Mesothelial cell of epicardium (in vitro differentiated cells): ENCODE measurements at regions not wholly inside any gene's neighbourhood (a gene's known extent, or its start where the extent isn't known, plus 50 kb on each side); places are given as distances from the start of the nearest gene placed in this dataset.

Experiments
- DNase-seq, 2 experiments: peaks; one replicate each; pipeline ENCODE4 v3.0.0; 2021; ENCODE audit warnings: low spot score in 2 of 2; ENCODE audit not compliant: unreplicated experiment in 2 of 2
- H3K27ac Mint-ChIP-seq: 2 replicates; pipeline ENCODE4 v1.8.0; 2021; ENCODE audit warnings: mixed read lengths
- H3K27me3 Mint-ChIP-seq: 2 replicates; pipeline ENCODE4 v1.8.0; 2021; ENCODE audit warnings: low read depth, mixed read lengths
- H3K36me3 Mint-ChIP-seq: 2 replicates; pipeline ENCODE4 v1.8.0; 2021; ENCODE audit warnings: mixed read lengths
- H3K4me1 Mint-ChIP-seq: 2 replicates; pipeline ENCODE4 v1.8.0; 2021; ENCODE audit warnings: mixed read lengths
- H3K4me3 Mint-ChIP-seq: 2 replicates; pipeline ENCODE4 v1.8.0; 2021; ENCODE audit warnings: mild to moderate bottlenecking, moderate library complexity, mixed read lengths
- H3K9me3 Mint-ChIP-seq: 2 replicates; pipeline ENCODE4 v1.8.0; 2021; ENCODE audit warnings: mixed read lengths
- CTCF ChIP-seq: fragments of 200-600 bp; sonication (generic); IDR thresholded peaks from one replicate; pipeline ENCODE4 v1.5.0; 2021; ENCODE audit warnings: antibody characterized with exemption; ENCODE audit not compliant: unreplicated experiment

- no peak overlapping the region for H3K4me3 Mint-ChIP-seq
- no peaks in the 10 kb centered on the region for H3K4me1 Mint-ChIP-seq
- H3K9me3 Mint-ChIP-seq = peaks cover 7% of the 10 kb centered on the region
- DNase-seq = no peak
- no peak for TF ChIP-seq CTCF
- no peaks in the 10 kb centered on the region for H3K27me3 Mint-ChIP-seq
- no peak overlapping the region for H3K27ac Mint-ChIP-seq
- H3K36me3 Mint-ChIP-seq = no peaks in the 10 kb centered on the region
Measured at GRCh38 chr13:69008499-69008898, 1099.1 kb upstream of the ATXN8OS start.

GRCh38 chr13:68998056-68998455, 1109.6 kb upstream of the ATXN8OS start:
- Mint-ChIP-seq H3K4me1 (peaks cover 4% of the 10 kb centered on the region), H3K4me3 (no peak overlapping the region), H3K36me3 (peaks cover 6% of the 10 kb centered on the region), H3K27me3 (no peaks in the 10 kb centered on the region), H3K27ac (no peak overlapping the region), H3K9me3 (peaks cover 38% of the 10 kb centered on the region)
- no peak for TF ChIP-seq CTCF
- DNase-seq = no peak

- Mint-ChIP-seq H3K36me3 (peaks cover 3% of the 10 kb centered on the region), H3K27ac (no peak overlapping the region), H3K4me1 (peaks cover 4% of the 10 kb centered on the region), H3K9me3 (peaks cover 24% of the 10 kb centered on the region), H3K27me3 (no peaks in the 10 kb centered on the region), H3K4me3 (no peak overlapping the region)
- TF ChIP-seq CTCF = no peak
- no peak for DNase-seq
Measured at GRCh38 chr13:68996668-68997025, 1111.0 kb upstream of the ATXN8OS start.

GRCh38 chr13:68995972-68996667, 1111.5 kb upstream of the ATXN8OS start:
- Mint-ChIP-seq H3K4me3 (no peak overlapping the region), H3K4me1 (peaks cover 4% of the 10 kb centered on the region), H3K36me3 (peaks cover 3% of the 10 kb centered on the region), H3K9me3 (peaks cover 19% of the 10 kb centered on the region), H3K27ac (no peak overlapping the region), H3K27me3 (no peaks in the 10 kb centered on the region)
- no peak for DNase-seq
- TF ChIP-seq CTCF = no peak

GRCh38 chr13:68993154-68993553, 1114.5 kb upstream of the ATXN8OS start:
- H3K4me3 Mint-ChIP-seq = no peak overlapping the region
- no peak for TF ChIP-seq CTCF
- peaks cover 12% of the 10 kb centered on the region for H3K4me1 Mint-ChIP-seq
- DNase-seq = no peak
- peaks cover 1% of the 10 kb centered on the region for H3K9me3 Mint-ChIP-seq
- no peak overlapping the region for H3K27ac Mint-ChIP-seq
- H3K36me3 Mint-ChIP-seq = no peaks in the 10 kb centered on the region
- no peaks in the 10 kb centered on the region for H3K27me3 Mint-ChIP-seq

- no peaks in the 10 kb centered on the region for H3K36me3 Mint-ChIP-seq
- no peaks in the 10 kb centered on the region for H3K9me3 Mint-ChIP-seq
- H3K27me3 Mint-ChIP-seq = no peaks in the 10 kb centered on the region
- H3K4me3 Mint-ChIP-seq = no peak overlapping the region
- peaks cover 8% of the 10 kb centered on the region for H3K4me1 Mint-ChIP-seq
- H3K27ac Mint-ChIP-seq = no peak overlapping the region
- no peak for DNase-seq
- TF ChIP-seq CTCF = no peak
Measured at GRCh38 chr13:68988176-68988575, 1119.5 kb upstream of the ATXN8OS start.
